GM12878 (cell line): ENCODE measurements at regions not wholly inside any gene's neighbourhood (a gene's known extent, or its start where the extent isn't known, plus 50 kb on each side); places are given as distances from the start of the nearest gene placed in this dataset.

Experiments used
- ATAC-seq: fragments of 200-7000 bp; cut with Tn5 transposase; 3 replicates; pipeline ENCODE4 v1.9.1; 2020; ENCODE audit warnings: mild to moderate bottlenecking, moderate library complexity
- BruUV-seq: library from RNA; stranded (reverse); fragments of 400-500 nt; replicated peaks from 2 replicates; lab custom pipeline; 2021; lab: Mats Ljungman, UMichigan
- CTCF ChIA-PET: fragments of 300-600 bp; sonication (Branson Sonifier 250); formaldehyde crosslinking; extraction: SDS; loops from one replicate; lab custom pipeline; 2021; ENCODE audit warnings: inconsistent platforms; lab: Yijun Ruan, JAX
- POLR2A ChIA-PET: fragments of 350-600 bp; formaldehyde crosslinking; extraction: SDS; loops from one replicate; lab custom pipeline; 2021; ENCODE audit warnings: inconsistent platforms; lab: Charles Lee
- RAD21 ChIA-PET: fragments of 300-600 bp; sonication (Branson Sonifier 250); formaldehyde crosslinking; loops from one replicate; lab custom pipeline; 2023; ENCODE audit warnings: antibody characterized with exemption; ENCODE audit not compliant: unreplicated experiment; lab: Charles Lee
- SMC1A ChIA-PET: fragments of 300-600 bp; sonication (Branson Sonifier 250); formaldehyde crosslinking; loops from one replicate; lab custom pipeline; 2023; ENCODE audit not compliant: unreplicated experiment, uncharacterized antibody; lab: Charles Lee
- DNase-seq: peaks from one replicate; pipeline ENCODE4 v3.0.0-alpha.2; 2011; ENCODE audit warnings: low read depth, low spot score
- FAIRE-seq: peaks from 3 replicates; lab custom pipeline; 2011; peaks lifted over from hg19 to GRCh38; lab: Jason Lieb, UNC
- H2AFZ ChIP-seq: 2 replicates; pipeline ENCODE4 v1.6.0; 2011; ENCODE audit warnings: low read depth, low read length, control low read depth; ENCODE audit not compliant: control insufficient read depth
- H3K27ac ChIP-seq: 2 replicates; pipeline ENCODE4 v1.5.1; 2011; ENCODE audit warnings: control low read depth; ENCODE audit not compliant: control insufficient read depth, insufficient read depth
- H3K27me3 ChIP-seq, 2 experiments: replicated peaks in 1 of 2; 2 replicates each; pipeline versions ENCODE4 v1.6.0 to v1.6.1; 2011; ENCODE audit warnings: low read length in 1 of 2; ENCODE audit not compliant: control insufficient read depth in 2 of 2, insufficient read depth in 2 of 2
- H3K36me3 ChIP-seq, 2 experiments: 2 replicates each; pipeline ENCODE4 v1.5.1; 2011; ENCODE audit warnings: low read length in 1 of 2; ENCODE audit not compliant: control insufficient read depth in 2 of 2, insufficient read depth in 2 of 2
- H3K4me1 ChIP-seq: 2 replicates; pipeline ENCODE4 v1.6.1; 2011; ENCODE audit warnings: mild to moderate bottlenecking, low read length, moderate library complexity, mixed read lengths; ENCODE audit not compliant: control insufficient read depth, insufficient read depth
- H3K4me2 ChIP-seq: 2 replicates; pipeline ENCODE4 v1.6.0; 2011; ENCODE audit warnings: control low read depth; ENCODE audit not compliant: control insufficient read depth, insufficient read depth
- H3K4me3 ChIP-seq: fragments of 200-600 bp; sonication (generic); 2 replicates; pipeline ENCODE4 v1.5.1; 2016
- H3K79me2 ChIP-seq: 2 replicates; pipeline ENCODE4 v1.6.0; 2011; ENCODE audit warnings: low read length; ENCODE audit not compliant: control insufficient read depth, insufficient read depth
- H3K9ac ChIP-seq: 2 replicates; pipeline ENCODE4 v1.8.0; 2011; ENCODE audit warnings: low read length, control low read depth, mixed read lengths; ENCODE audit not compliant: control insufficient read depth, insufficient read depth
- H3K9me3 ChIP-seq: replicated peaks from 3 replicates; pipeline ENCODE4 v1.5.1; 2011; ENCODE audit warnings: mild to moderate bottlenecking, low read length; ENCODE audit not compliant: control insufficient read depth, insufficient read depth
- H4K20me1 ChIP-seq: 2 replicates; pipeline ENCODE4 v1.6.0; 2011; ENCODE audit not compliant: control insufficient read depth, insufficient read depth
- BCL11A ChIP-seq: IDR thresholded peaks from 2 replicates; pipeline ENCODE4 v1.6.1; 2011; ENCODE audit warnings: low read depth, low read length
- CHD2 ChIP-seq: IDR thresholded peaks from 2 replicates; pipeline ENCODE4 v1.6.1; 2011; ENCODE audit warnings: low read depth, low read length, improper control_type of control experiment, borderline replicate concordance
- CHD4 ChIP-seq: fragments of 200-600 bp; sonication (generic); IDR thresholded peaks from 2 replicates; pipeline ENCODE4 v1.6.1; 2016; ENCODE audit warnings: mild to moderate bottlenecking
- GABPA ChIP-seq: IDR thresholded peaks from 2 replicates; pipeline ENCODE4 v1.6.1; 2014; ENCODE audit warnings: antibody characterized with exemption, low read depth, mild to moderate bottlenecking, inconsistent platforms
- MYC ChIP-seq: IDR thresholded peaks from 2 replicates; pipeline ENCODE4 v1.6.1; 2011; ENCODE audit warnings: mild to moderate bottlenecking, low read length, moderate library complexity, inconsistent platforms; ENCODE audit not compliant: insufficient read depth, insufficient replicate concordance, insufficient read length, severe bottlenecking
- PBX3 ChIP-seq: IDR thresholded peaks from 2 replicates; pipeline ENCODE4 v1.6.1; 2011; ENCODE audit warnings: mild to moderate bottlenecking, low read depth, low read length, moderate library complexity; ENCODE audit not compliant: insufficient replicate concordance
- SIX5 ChIP-seq: IDR thresholded peaks from 2 replicates; pipeline ENCODE4 v1.6.1; 2011; ENCODE audit warnings: mild to moderate bottlenecking, low read depth, low read length, moderate library complexity; ENCODE audit not compliant: severe bottlenecking
- SP1 ChIP-seq: IDR thresholded peaks from one replicate; pipeline ENCODE4 v1.6.1; 2011; ENCODE audit warnings: low read depth, low read length
- SREBF1 ChIP-seq: IDR thresholded peaks from 2 replicates; pipeline ENCODE4 v1.6.1; 2012; ENCODE audit warnings: mild to moderate bottlenecking, low read length
- YBX1 ChIP-seq: fragments of 450-650 bp; IDR thresholded peaks from 2 replicates; pipeline ENCODE4 v1.6.1; 2016; ENCODE audit warnings: antibody characterized with exemption
- ZNF24 ChIP-seq: fragments of 450-650 bp; IDR thresholded peaks from 2 replicates; pipeline ENCODE4 v1.6.1; 2017; ENCODE audit warnings: antibody characterized with exemption, mild to moderate bottlenecking
- ZNF384 ChIP-seq: IDR thresholded peaks from 2 replicates; pipeline ENCODE4 v1.6.1; 2012; ENCODE audit warnings: low read depth, mild to moderate bottlenecking, low read length, improper control_type of control experiment, borderline replicate concordance
- WGBS: methylation state at CpG from one replicate; pipeline ENCODE4 v1.1.6; 2016; ENCODE audit warnings: low lambda C conversion rate; ENCODE audit not compliant: insufficient replicate concordance, insufficient coverage; ENCODE audit errors: missing lambda C conversion rate; 5-methylcytosine and 5-hydroxymethylcytosine counted together
- in situ Hi-C: fragments of 300-500 bp; cut with MboI; formaldehyde crosslinking; loops from 9 replicates; pipeline ENCODE4 v1.14.3; 2018; ENCODE audit warnings: mixed read lengths
- intact Hi-C: fragments of 100-400 bp; cut with micrococcal nuclease; formaldehyde crosslinking; loops from one replicate; pipeline ENCODE4 v1.14.2; 2022; ENCODE audit not compliant: unreplicated experiment
- TF ChIP-seq, protein P1 (sequence below): fragments of 450-650 bp; formaldehyde crosslinking; IDR thresholded peaks from 2 replicates; pipeline ENCODE4 v1.4.0; 2022; ENCODE audit warnings: mild to moderate bottlenecking, moderate library complexity

- SMC1A ChIA-PET, result no interaction called here
- ATAC-seq, result no peak
Observed at GRCh38 chr4:116342143-116342542, 743.2 kb downstream of the TRAM1L1 start.

DNA sequence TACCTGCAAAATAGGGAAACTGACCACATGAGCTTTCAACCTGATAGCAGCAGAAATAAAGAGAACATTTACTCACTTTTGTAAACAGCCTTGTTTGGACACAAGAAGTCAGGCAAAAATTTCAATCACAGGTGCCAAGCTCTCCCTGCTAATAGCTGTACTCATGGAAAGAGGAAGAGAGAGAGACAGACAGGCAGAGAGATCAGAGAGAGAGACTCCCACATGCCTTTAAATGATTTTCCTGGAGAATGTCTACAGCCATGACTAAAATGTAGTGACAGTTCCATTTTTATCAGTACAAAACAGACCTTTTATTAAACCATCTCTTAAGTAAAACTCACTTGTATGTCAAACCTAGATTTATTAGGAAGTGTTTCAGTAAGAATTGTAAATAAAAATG, 752.9 kb downstream of the TRAM1L1 start:
- Histone ChIP-seq H3K4me1 (no peaks in the 10 kb centered on the region), H3K9me3 (no peaks in the 10 kb centered on the region), H3K27ac (no peak overlapping the region), H3K9ac (no peak overlapping the region), H3K27me3 (no peaks in the 10 kb centered on the region), H3K79me2 (no peaks in the 10 kb centered on the region), H2AFZ (no peak overlapping the region), H4K20me1 (no peaks in the 10 kb centered on the region), H3K36me3 (no peaks in the 10 kb centered on the region), H3K4me3 (no peak overlapping the region), H3K4me2 (no peak overlapping the region)
- in situ Hi-C loops, result no loop called here
- ChIA-PET RAD21 (no interaction called here), SMC1A (interaction anchor here (0.6 kb wide), 1 partner anchor 162 kb away, joined by 3 read pairs; no protein-coding TSS in a partner anchor), CTCF (interaction anchor here (1.4 to 1.5 kb wide), 2 partner anchors 9 to 14 kb away, joined by 3 read pairs; no protein-coding TSS in a partner anchor), POLR2A (no interaction called here)
- FAIRE-seq (no peak), DNase-seq (no peak), ATAC-seq (no peak)
- intact Hi-C loops, result no loop called here
- no TSS peak for BruUV-seq
- TF ChIP-seq ZNF24, result no peak
- TF ChIP-seq SIX5, result no peak
- TF ChIP-seq MYC, result no peak
- no peak for TF ChIP-seq SREBF1
- no peak for TF ChIP-seq ZNF384
- no peak for TF ChIP-seq CHD2
- TF ChIP-seq, protein P1, sequence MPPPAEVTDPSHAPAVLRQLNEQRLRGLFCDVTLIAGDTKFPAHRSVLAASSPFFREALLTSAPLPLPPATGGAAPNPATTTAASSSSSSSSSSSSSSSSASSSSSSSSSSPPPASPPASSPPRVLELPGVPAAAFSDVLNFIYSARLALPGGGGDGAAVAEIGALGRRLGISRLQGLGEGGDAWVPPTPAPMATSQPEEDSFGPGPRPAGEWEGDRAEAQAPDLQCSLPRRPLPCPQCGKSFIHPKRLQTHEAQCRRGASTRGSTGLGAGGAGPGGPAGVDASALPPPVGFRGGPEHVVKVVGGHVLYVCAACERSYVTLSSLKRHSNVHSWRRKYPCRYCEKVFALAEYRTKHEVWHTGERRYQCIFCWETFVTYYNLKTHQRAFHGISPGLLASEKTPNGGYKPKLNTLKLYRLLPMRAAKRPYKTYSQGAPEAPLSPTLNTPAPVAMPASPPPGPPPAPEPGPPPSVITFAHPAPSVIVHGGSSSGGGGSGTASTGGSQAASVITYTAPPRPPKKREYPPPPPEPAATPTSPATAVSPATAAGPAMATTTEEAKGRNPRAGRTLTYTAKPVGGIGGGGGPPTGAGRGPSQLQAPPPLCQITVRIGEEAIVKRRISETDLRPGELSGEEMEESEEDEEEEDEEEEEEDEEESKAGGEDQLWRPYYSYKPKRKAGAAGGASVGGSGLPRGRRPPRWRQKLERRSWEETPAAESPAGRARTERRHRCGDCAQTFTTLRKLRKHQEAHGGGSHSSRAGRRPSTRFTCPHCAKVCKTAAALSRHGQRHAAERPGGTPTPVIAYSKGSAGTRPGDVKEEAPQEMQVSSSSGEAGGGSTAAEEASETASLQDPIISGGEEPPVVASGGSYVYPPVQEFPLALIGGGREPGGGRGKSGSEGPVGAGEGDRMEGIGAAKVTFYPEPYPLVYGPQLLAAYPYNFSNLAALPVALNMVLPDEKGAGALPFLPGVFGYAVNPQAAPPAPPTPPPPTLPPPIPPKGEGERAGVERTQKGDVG (CRISPR knock-in tag), result no peak

More at GRCh38 chr4:116342143-116342542, 743.2 kb downstream of the TRAM1L1 start:
- Histone ChIP-seq H3K4me2 (no peak overlapping the region), H3K79me2 (no peaks in the 10 kb centered on the region), H3K4me3 (no peak overlapping the region), H3K9me3 (no peaks in the 10 kb centered on the region), H3K4me1 (no peaks in the 10 kb centered on the region), H2AFZ (no peak overlapping the region), H4K20me1 (no peaks in the 10 kb centered on the region), H3K36me3 (no peaks in the 10 kb centered on the region), H3K9ac (no peak overlapping the region), H3K27me3 (no peaks in the 10 kb centered on the region), H3K27ac (no peak overlapping the region)
- POLR2A ChIA-PET, result no interaction called here
- TF ChIP-seq SP1, result no peak
- no peak for TF ChIP-seq CHD4
- TF ChIP-seq GABPA, result no peak
- no peak for TF ChIP-seq YBX1
- no peak for TF ChIP-seq BCL11A
- no peak for TF ChIP-seq PBX3
- FAIRE-seq (no peak), DNase-seq (no peak)
- BruUV-seq, result no TSS peak
- 0% methylated on average over 2 of the region's 2 CpGs for WGBS
- RAD21 ChIA-PET, result no interaction called here
- intact Hi-C loops (no loop called here), in situ Hi-C loops (no loop called here)
- CTCF ChIA-PET, result no interaction called here
